Ectodermal cell (in vitro differentiated cells): ENCODE measurements at regions not wholly inside any gene's neighbourhood (a gene's known extent, or its start where the extent isn't known, plus 50 kb on each side); places are given as distances from the start of the nearest gene placed in this dataset.

Experiments
- H3K27ac ChIP-seq: 2 replicates; pipeline ENCODE4 v1.7.0; 2013; ENCODE audit warnings: mild to moderate bottlenecking, low read depth, low read length; ENCODE audit not compliant: insufficient read depth, poor library complexity, severe bottlenecking
- H3K27me3 ChIP-seq: 2 replicates; pipeline ENCODE4 v1.7.0; 2013; ENCODE audit warnings: mild to moderate bottlenecking, low read length; ENCODE audit not compliant: insufficient read depth, control insufficient read depth, poor library complexity, severe bottlenecking
- H3K36me3 ChIP-seq: one replicate; pipeline ENCODE4 v1.7.0; 2013; ENCODE audit warnings: low read length; ENCODE audit not compliant: control insufficient read depth, insufficient read depth
- H3K4me1 ChIP-seq: one replicate; pipeline ENCODE4 v1.7.0; 2013; ENCODE audit warnings: low read length; ENCODE audit not compliant: control insufficient read depth, insufficient read depth
- H3K4me3 ChIP-seq: 2 replicates; pipeline ENCODE4 v1.7.0; 2013; ENCODE audit warnings: low read depth, low read length, control low read depth; ENCODE audit not compliant: insufficient read depth
- H3K9me3 ChIP-seq: 2 replicates; pipeline ENCODE4 v1.7.0; 2013; ENCODE audit warnings: mild to moderate bottlenecking, low read length, moderate library complexity; ENCODE audit not compliant: control insufficient read depth
- WGBS, 2 experiments: methylation state at CpG; one replicate each; pipeline ENCODE4 v1.1.7; 2013; ENCODE audit warnings: missing lambda C conversion rate in 2 of 2; 5-methylcytosine and 5-hydroxymethylcytosine counted together

GRCh38 chr10:78964274-78964951 lies 104.4 kb upstream of the ZMIZ1 start:
- peak overlapping the region; percentile 71 for H3K27ac ChIP-seq
- no peaks in the 10 kb centered on the region for H3K36me3 ChIP-seq
- peaks cover 30% of the 10 kb centered on the region for H3K4me1 ChIP-seq
- H3K27me3 ChIP-seq: no peaks in the 10 kb centered on the region
- WGBS, 2 experiments: 83 to 84% methylated on average over 5 of the region's 5 CpGs
- no peaks in the 10 kb centered on the region for H3K9me3 ChIP-seq
- H3K4me3 ChIP-seq: no peak overlapping the region

- H3K9me3 ChIP-seq: no peaks in the 10 kb centered on the region
- no peak overlapping the region for H3K4me3 ChIP-seq
- H3K4me1 ChIP-seq: peaks cover 37% of the 10 kb centered on the region
- no peaks in the 10 kb centered on the region for H3K36me3 ChIP-seq
- no peaks in the 10 kb centered on the region for H3K27me3 ChIP-seq
- 13 to 16% methylated on average over 17 of the region's 17 CpGs for WGBS, 2 experiments
- peak overlapping the region; percentile 71 for H3K27ac ChIP-seq
Observed at GRCh38 chr10:78964952-78965633, 103.7 kb upstream of the ZMIZ1 start.

GRCh38 chr10:78966182-78966787 lies 102.5 kb upstream of the ZMIZ1 start:
- Histone ChIP-seq H3K9me3 (no peaks in the 10 kb centered on the region), H3K36me3 (no peaks in the 10 kb centered on the region), H3K4me3 (no peak overlapping the region), H3K4me1 (peaks cover 39% of the 10 kb centered on the region), H3K27me3 (no peaks in the 10 kb centered on the region), H3K27ac (no peak overlapping the region)
- WGBS, 2 experiments: 94% methylated on average over 11 of the region's 11 CpGs

GRCh38 chr10:78966844-78967488 lies 101.8 kb upstream of the ZMIZ1 start:
- H3K27ac ChIP-seq: no peak overlapping the region
- no peaks in the 10 kb centered on the region for H3K36me3 ChIP-seq
- H3K4me1 ChIP-seq: peaks cover 34% of the 10 kb centered on the region
- H3K27me3 ChIP-seq: no peaks in the 10 kb centered on the region
- H3K4me3 ChIP-seq: no peak overlapping the region
- WGBS, 2 experiments: 91% methylated on average over 8 of the region's 8 CpGs
- H3K9me3 ChIP-seq: no peaks in the 10 kb centered on the region

GRCh38 chr10:78968300-78968942 lies 100.3 kb upstream of the ZMIZ1 start:
- Histone ChIP-seq H3K27ac (no peak overlapping the region), H3K27me3 (no peaks in the 10 kb centered on the region), H3K4me3 (no peak overlapping the region), H3K9me3 (no peaks in the 10 kb centered on the region), H3K4me1 (peaks cover 47% of the 10 kb centered on the region), H3K36me3 (no peaks in the 10 kb centered on the region)
- WGBS, 2 experiments: 96% methylated on average over 7 to 9 of the region's 9 CpGs

GRCh38 chr10:78968943-78969342 lies 99.8 kb upstream of the ZMIZ1 start:
- Histone ChIP-seq H3K27ac (no peak overlapping the region), H3K4me1 (peaks cover 44% of the 10 kb centered on the region), H3K27me3 (no peaks in the 10 kb centered on the region), H3K4me3 (no peak overlapping the region), H3K36me3 (no peaks in the 10 kb centered on the region), H3K9me3 (no peaks in the 10 kb centered on the region)
- 80 to 84% methylated on average over 3 of the region's 3 CpGs for WGBS, 2 experiments

- H3K4me1 ChIP-seq: peaks cover 45% of the 10 kb centered on the region
Observed at GRCh38 chr10:78969719-78970118, 99.0 kb upstream of the ZMIZ1 start.

GRCh38 chr10:78970261-78970660 lies 98.5 kb upstream of the ZMIZ1 start:
- Histone ChIP-seq H3K36me3 (no peaks in the 10 kb centered on the region), H3K27ac (no peak overlapping the region), H3K4me3 (no peak overlapping the region), H3K9me3 (no peaks in the 10 kb centered on the region), H3K27me3 (no peaks in the 10 kb centered on the region), H3K4me1 (peaks cover 43% of the 10 kb centered on the region)
- WGBS, 2 experiments: 92 to 95% methylated on average over 10 of the region's 10 CpGs

More at GRCh38 chr10:78969719-78970118, 99.0 kb upstream of the ZMIZ1 start:
- Histone ChIP-seq H3K27ac (no peak overlapping the region), H3K9me3 (no peaks in the 10 kb centered on the region), H3K27me3 (no peaks in the 10 kb centered on the region), H3K36me3 (no peaks in the 10 kb centered on the region), H3K4me3 (no peak overlapping the region)
- whole genome bisulfite sequencing, 2 experiments: 77 to 79% methylated on average over 10 of the region's 10 CpGs

GRCh38 chr10:78971094-78971682 lies 97.6 kb upstream of the ZMIZ1 start:
- Histone ChIP-seq H3K27ac (no peak overlapping the region), H3K4me1 (peaks cover 42% of the 10 kb centered on the region), H3K9me3 (no peaks in the 10 kb centered on the region), H3K27me3 (no peaks in the 10 kb centered on the region), H3K36me3 (no peaks in the 10 kb centered on the region), H3K4me3 (no peak overlapping the region)
- 93 to 95% methylated on average over 4 of the region's 5 CpGs for WGBS, 2 experiments
